ENCODE measurements at regions not wholly inside any gene's neighbourhood (a gene's known extent, or its start where the extent isn't known, plus 50 kb on each side); places are given as distances from the start of the nearest gene placed in this dataset.
A peak's percentile ranks its signal among the peaks of the same experiment; 100 is the strongest.

DNA sequence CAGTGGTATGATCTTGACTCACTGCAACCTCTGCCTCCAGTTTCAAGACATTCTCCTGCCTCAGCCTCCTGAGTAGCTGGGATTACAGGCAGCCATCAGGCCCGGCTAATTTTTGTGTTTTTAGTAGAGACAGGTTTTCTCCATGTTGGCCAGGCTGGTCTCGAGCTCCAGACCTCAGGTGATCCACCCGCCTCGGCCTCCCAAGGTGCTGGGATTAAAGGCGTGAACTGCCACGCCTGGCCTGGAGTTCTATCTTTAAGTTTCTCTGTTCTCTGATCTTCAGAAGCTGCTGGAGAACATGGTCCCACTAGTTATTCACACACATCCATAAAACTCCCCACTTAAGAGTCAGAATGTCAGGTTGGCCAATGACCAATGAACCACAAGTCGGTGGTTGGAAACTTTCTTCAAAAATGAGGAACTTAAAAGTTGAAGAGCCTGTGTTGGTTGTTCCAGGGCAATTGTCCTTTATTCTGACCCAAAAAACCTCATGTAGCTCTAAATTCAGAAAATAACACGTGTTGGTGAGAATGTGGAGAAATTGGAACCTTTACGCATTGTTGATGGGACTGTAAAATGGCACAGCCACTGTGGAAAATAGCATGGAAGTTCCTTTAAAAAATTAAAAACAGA, 55.9 kb upstream of the PIK3CB start:
- ATAC-seq (ENCODE audit: low read depth) (peak; percentile 49), DNase-seq (peak; percentile 38)
- no peak for TF ChIP-seq EZH2 (IDR thresholded peaks at IDR 0.05; ENCODE audit: borderline replicate concordance, insufficient read depth, low read depth, low read length, poor library complexity, severe bottlenecking)
- TF ChIP-seq, protein P1, sequence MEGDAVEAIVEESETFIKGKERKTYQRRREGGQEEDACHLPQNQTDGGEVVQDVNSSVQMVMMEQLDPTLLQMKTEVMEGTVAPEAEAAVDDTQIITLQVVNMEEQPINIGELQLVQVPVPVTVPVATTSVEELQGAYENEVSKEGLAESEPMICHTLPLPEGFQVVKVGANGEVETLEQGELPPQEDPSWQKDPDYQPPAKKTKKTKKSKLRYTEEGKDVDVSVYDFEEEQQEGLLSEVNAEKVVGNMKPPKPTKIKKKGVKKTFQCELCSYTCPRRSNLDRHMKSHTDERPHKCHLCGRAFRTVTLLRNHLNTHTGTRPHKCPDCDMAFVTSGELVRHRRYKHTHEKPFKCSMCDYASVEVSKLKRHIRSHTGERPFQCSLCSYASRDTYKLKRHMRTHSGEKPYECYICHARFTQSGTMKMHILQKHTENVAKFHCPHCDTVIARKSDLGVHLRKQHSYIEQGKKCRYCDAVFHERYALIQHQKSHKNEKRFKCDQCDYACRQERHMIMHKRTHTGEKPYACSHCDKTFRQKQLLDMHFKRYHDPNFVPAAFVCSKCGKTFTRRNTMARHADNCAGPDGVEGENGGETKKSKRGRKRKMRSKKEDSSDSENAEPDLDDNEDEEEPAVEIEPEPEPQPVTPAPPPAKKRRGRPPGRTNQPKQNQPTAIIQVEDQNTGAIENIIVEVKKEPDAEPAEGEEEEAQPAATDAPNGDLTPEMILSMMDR (IDR thresholded peaks at IDR 0.05): no peak
- Histone ChIP-seq H3K27me3 (replicated peaks in 1 of 4; ENCODE audit: control extremely low read depth in 1 of 4, control insufficient read depth in 3 of 4, insufficient read depth in 4 of 4, low read length in 3 of 4) (no peaks in the 10 kb centered on the region), H4K20me1 (ENCODE audit: control insufficient read depth, insufficient read depth, low read length, poor library complexity, severe bottlenecking) (no peaks in the 10 kb centered on the region), H2AFZ (ENCODE audit: insufficient read depth, low read depth, low read length, poor library complexity, severe bottlenecking) (no peak overlapping the region), H3K79me2 (ENCODE audit: control insufficient read depth, insufficient read depth, low read length) (no peaks in the 10 kb centered on the region), H3K4me1 (ENCODE audit: control insufficient read depth in 2 of 2, insufficient read depth in 2 of 2, low read length in 2 of 2) (peaks cover 6 to 10% of the 10 kb centered on the region in 2 donors), H3K36me3 (replicated peaks in 1 of 2; ENCODE audit: control extremely low read depth in 1 of 2, control insufficient read depth in 1 of 2, extremely low read depth in 1 of 2, insufficient read depth in 2 of 2, low read length in 1 of 2) (no peaks in the 10 kb centered on the region), H3K9ac (ENCODE audit: low read length) (no peak overlapping the region), H3K27ac (ENCODE audit: low read length in 2 of 2) (no peak overlapping the region), H3K4me3 (ENCODE audit: control extremely low read depth in 1 of 5, extremely low read depth in 1 of 5, insufficient read depth in 1 of 5, low read depth in 2 of 5, low read length in 4 of 5) (no peak overlapping the region), H3K9me3 (ENCODE audit: control extremely low read depth in 1 of 3, control insufficient read depth in 2 of 3, insufficient read depth in 1 of 3, low read length in 2 of 3) (peaks cover 0 to 4% (median 0%) of the 10 kb centered on the region in 3 donors), H3K4me2 (replicated peaks; ENCODE audit: low read depth, low read length, poor library complexity, severe bottlenecking) (peak overlapping the region; percentile 22)
- intact Hi-C loops (cut with micrococcal nuclease): no loop called here
- Mint-ChIP-seq H3K27me3 (no peaks in the 10 kb centered on the region), H3K9me3 (ENCODE audit: insufficient read depth) (no peaks in the 10 kb centered on the region), H3K4me1 (peaks cover 17% of the 10 kb centered on the region), H3K4me3 (peak overlapping the region; percentile 55), H3K27ac (peak overlapping the region; percentile 71)
- POLR2A ChIA-PET: no interaction called here
- 53% methylated on average over 5 of the region's 9 CpGs for WGBS (ENCODE audit: insufficient coverage)
- CTCF ChIA-PET: interaction anchor here (0.7 to 1.8 kb wide), 3 partner anchors 25 to 33 kb away, joined by 3 to 4 read pairs (median 3); no protein-coding TSS in a partner anchor

DNA sequence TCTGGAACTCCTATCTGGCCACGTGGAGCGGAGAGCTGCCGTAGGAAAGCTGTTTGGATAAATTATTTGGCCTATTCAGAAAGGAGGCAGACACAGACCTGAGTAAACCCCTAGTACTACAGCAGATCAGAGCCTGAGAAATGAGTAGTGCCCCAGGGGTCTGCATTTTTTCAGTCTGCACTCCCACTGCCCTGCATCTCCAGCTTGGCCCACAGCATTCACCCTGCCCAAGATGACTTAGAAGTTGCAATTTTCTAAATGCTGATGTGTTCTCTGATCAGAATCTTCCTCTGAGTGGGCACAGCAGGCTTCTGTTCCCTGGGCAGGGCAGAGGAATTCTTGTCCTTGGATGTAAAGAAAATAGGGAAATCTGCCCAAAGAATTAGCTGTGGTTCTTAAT, 55.1 kb upstream of the PIK3CB start:
- no peaks in the 10 kb centered on the region for H3K9me3 Mint-ChIP-seq (ENCODE audit: insufficient read depth)
- intact Hi-C loops (cut with micrococcal nuclease): no loop called here
- Histone ChIP-seq H3K4me3 (ENCODE audit: control extremely low read depth in 1 of 5, extremely low read depth in 1 of 5, insufficient read depth in 1 of 5, low read depth in 2 of 5, low read length in 4 of 5) (no peak overlapping the region), H3K9me3 (ENCODE audit: control extremely low read depth in 1 of 3, control insufficient read depth in 2 of 3, insufficient read depth in 1 of 3, low read length in 2 of 3) (peaks cover 0 to 4% (median 0%) of the 10 kb centered on the region in 3 donors), H3K27me3 (replicated peaks in 1 of 4; ENCODE audit: control extremely low read depth in 1 of 4, control insufficient read depth in 3 of 4, insufficient read depth in 4 of 4, low read length in 3 of 4) (no peaks in the 10 kb centered on the region), H3K4me1 (ENCODE audit: control insufficient read depth in 2 of 2, insufficient read depth in 2 of 2, low read length in 2 of 2) (peaks cover 6 to 10% of the 10 kb centered on the region in 2 donors), H3K9ac (ENCODE audit: low read length) (no peak overlapping the region), H3K36me3 (replicated peaks in 1 of 2; ENCODE audit: control extremely low read depth in 1 of 2, control insufficient read depth in 1 of 2, extremely low read depth in 1 of 2, insufficient read depth in 2 of 2, low read length in 1 of 2) (no peaks in the 10 kb centered on the region), H4K20me1 (ENCODE audit: control insufficient read depth, insufficient read depth, low read length, poor library complexity, severe bottlenecking) (no peaks in the 10 kb centered on the region), H3K4me2 (replicated peaks; ENCODE audit: low read depth, low read length, poor library complexity, severe bottlenecking) (no peak overlapping the region), H3K79me2 (ENCODE audit: control insufficient read depth, insufficient read depth, low read length) (no peaks in the 10 kb centered on the region), H2AFZ (ENCODE audit: insufficient read depth, low read depth, low read length, poor library complexity, severe bottlenecking) (no peak overlapping the region), H3K27ac (ENCODE audit: low read length in 2 of 2) (no peak overlapping the region)
- ATAC-seq (ENCODE audit: low read depth): no peak
- WGBS (ENCODE audit: insufficient coverage): 100% methylated on average over 3 of the region's 3 CpGs
- no peaks in the 10 kb centered on the region for H3K27me3 Mint-ChIP-seq
- DNase-seq: no peak
- peaks cover 17% of the 10 kb centered on the region for H3K4me1 Mint-ChIP-seq
- no peak overlapping the region for H3K4me3 Mint-ChIP-seq
- H3K27ac Mint-ChIP-seq: no peak overlapping the region
- TF ChIP-seq, protein P1 (IDR thresholded peaks at IDR 0.05): no peak
- TF ChIP-seq EZH2 (IDR thresholded peaks at IDR 0.05; ENCODE audit: borderline replicate concordance, insufficient read depth, low read depth, low read length, poor library complexity, severe bottlenecking): no peak
- ChIA-PET POLR2A (no interaction called here), CTCF (interaction anchor here (1.3 to 2.3 kb wide), 3 partner anchors 26 to 35 kb away, joined by 4 to 6 read pairs (median 5); no protein-coding TSS in a partner anchor)
